HUDEP-2 (cell line): ENCODE measurements at regions not wholly inside any gene's neighbourhood (a gene's known extent, or its start where the extent isn't known, plus 50 kb on each side); places are given as distances from the start of the nearest gene placed in this dataset.
"Not testable (repeated sequence)": the region's sequence is repeated elsewhere in the genome, so short reads cannot be mapped to it uniquely, and the experiment has no call there.

Experiments used
- DNase-seq, 76 experiments: peaks; one replicate each; lab custom pipeline; 2025; ENCODE audit not compliant: unreplicated experiment in 76 of 76; lab: John Stamatoyannopoulos, UW

- no peak for DNase-seq
These were observed 137.7 kb downstream of the AHR start for GRCh38 chr7:17436126-17436525.

- no peak for DNase-seq
These were observed 139.1 kb downstream of the AHR start for GRCh38 chr7:17437586-17437985.

- not testable (repeated sequence) for DNase-seq
These were observed 141.8 kb downstream of the AHR start for GRCh38 chr7:17440025-17440784.

- DNase-seq: no peak
These were observed 142.4 kb downstream of the AHR start for GRCh38 chr7:17440831-17441230.

- DNase-seq: no peak
These were observed 143.1 kb downstream of the AHR start for GRCh38 chr7:17441557-17441956.

- no peak for DNase-seq
These were observed 145.7 kb downstream of the AHR start for GRCh38 chr7:17444151-17444550.

GRCh38 chr7:17444673-17445072 is 146.2 kb downstream of the AHR start:
- DNase-seq: no peak

GRCh38 chr7:17446340-17446739 is 147.9 kb downstream of the AHR start:
- peak in 1 of 76 experiments; percentile 4 for DNase-seq

- DNase-seq: no peak
These were observed 149.5 kb downstream of the AHR start for GRCh38 chr7:17447728-17448478.

- DNase-seq: no peak
These were observed 150.3 kb downstream of the AHR start for GRCh38 chr7:17448479-17449423.

GRCh38 chr7:17456541-17456940 is 158.1 kb downstream of the AHR start:
- DNase-seq: no peak

- DNase-seq: no peak
These were observed 161.5 kb downstream of the AHR start for GRCh38 chr7:17460001-17460400.

GRCh38 chr7:17460665-17461064 is 162.2 kb downstream of the AHR start:
- DNase-seq: no peak

GRCh38 chr7:17462131-17462631 is 163.7 kb downstream of the AHR start:
- DNase-seq: no peak

GRCh38 chr7:17463511-17464085 is 165.1 kb downstream of the AHR start:
- DNase-seq: no peak

- DNase-seq: no peak
These were observed 167.8 kb downstream of the AHR start for GRCh38 chr7:17466216-17466615.

GRCh38 chr7:17467386-17467945 is 169.0 kb downstream of the AHR start:
- no peak for DNase-seq

- no peak for DNase-seq
These were observed 172.9 kb downstream of the AHR start for GRCh38 chr7:17471325-17471724.

- DNase-seq: no peak
These were observed 174.1 kb downstream of the AHR start for GRCh38 chr7:17472518-17472917.

- no peak for DNase-seq
These were observed 174.5 kb downstream of the AHR start for GRCh38 chr7:17472939-17473338.
